B cell (primary cell): ENCODE measurements at regions not wholly inside any gene's neighbourhood (a gene's known extent, or its start where the extent isn't known, plus 50 kb on each side); places are given as distances from the start of the nearest gene placed in this dataset.

Experiments
- CTCF ChIP-seq: fragments of 200-600 bp; IDR thresholded peaks from one replicate; pipeline ENCODE4 v1.8.0; 2022; ENCODE audit warnings: antibody characterized with exemption, mild to moderate bottlenecking
- EZH2 ChIP-seq: IDR thresholded peaks from 2 replicates; pipeline ENCODE4 v1.6.1; 2012; ENCODE audit warnings: borderline replicate concordance, low read depth, mild to moderate bottlenecking, moderate library complexity, low read length; ENCODE audit not compliant: insufficient read depth, poor library complexity, severe bottlenecking

- TF ChIP-seq CTCF (no peak), EZH2 (no peak)
Measured at GRCh38 chr5:21221616-21222015, 1233.6 kb upstream of the CDH18 start.
